Thoracic aorta (tissue), 2 donors: ENCODE measurements at regions not wholly inside any gene's neighbourhood (a gene's known extent, or its start where the extent isn't known, plus 50 kb on each side); places are given as distances from the start of the nearest gene placed in this dataset.
A peak's percentile ranks its signal among the peaks of the same experiment; 100 is the strongest.

Experiments
- ATAC-seq: fragments of 150-250 bp; one replicate; pipeline ENCODE4 v1.8.0; 2017; ENCODE audit warnings: low read depth; ENCODE audit not compliant: insufficient number of reproducible peaks, low FRiP score
- DNase-seq: peaks from one replicate; pipeline ENCODE4 v3.0.0-alpha.2; 2020; ENCODE audit warnings: low spot score
- H3K27ac ChIP-seq, 2 donors: fragments of 200-600 bp; sonication (generic); 1 replicate in 1 of 2; 2 replicates in 1 of 2; pipeline ENCODE4 v1.5.1; 2016; ENCODE audit warnings: mild to moderate bottlenecking in 2 of 2, moderate library complexity in 2 of 2
- H3K27me3 ChIP-seq: fragments of 200-600 bp; sonication (generic); replicated peaks from 2 replicates; pipeline ENCODE4 v1.6.0; 2016; ENCODE audit warnings: mild to moderate bottlenecking; ENCODE audit not compliant: insufficient read depth
- H3K36me3 ChIP-seq: fragments of 200-600 bp; sonication (generic); one replicate; pipeline ENCODE4 v1.5.1; 2016
- H3K4me1 ChIP-seq, 2 donors: fragments of 200-600 bp; sonication (generic); 1 replicate in 1 of 2; 2 replicates in 1 of 2; pipeline versions ENCODE4 v1.5.1 to v1.6.0; 2016; ENCODE audit warnings: low read depth in 2 of 2, mild to moderate bottlenecking in 1 of 2; ENCODE audit not compliant: control insufficient read depth in 1 of 2
- H3K4me3 ChIP-seq: fragments of 200-600 bp; sonication (generic); 2 replicates; pipeline ENCODE4 v1.5.1; 2016; ENCODE audit warnings: mild to moderate bottlenecking
- H3K9me3 ChIP-seq: fragments of 200-600 bp; sonication (generic); 2 replicates; pipeline ENCODE4 v1.5.1; 2016
- TF ChIP-seq, protein P1 (sequence below): fragments of 200-600 bp; sonication (generic); IDR thresholded peaks from one replicate; pipeline ENCODE4 v1.5.1; 2019; ENCODE audit warnings: antibody characterized with exemption

GRCh38 chr3:24714436-24714835, 219.8 kb upstream of the THRB start:
- H3K36me3 ChIP-seq: no peaks in the 10 kb centered on the region

GRCh38 chr3:24715171-24715792, 220.6 kb upstream of the THRB start:
- no peaks in the 10 kb centered on the region for H3K27me3 ChIP-seq
- ATAC-seq: no peak

More at GRCh38 chr3:24714436-24714835, 219.8 kb upstream of the THRB start:
- ATAC-seq (no peak), DNase-seq (no peak)
- peak overlapping the region; percentile 21 to 68 for H3K27ac ChIP-seq
- H3K4me1 ChIP-seq: peaks cover 20 to 33% of the 10 kb centered on the region in 2 donors
- H3K9me3 ChIP-seq: no peaks in the 10 kb centered on the region
- TF ChIP-seq, protein P1, sequence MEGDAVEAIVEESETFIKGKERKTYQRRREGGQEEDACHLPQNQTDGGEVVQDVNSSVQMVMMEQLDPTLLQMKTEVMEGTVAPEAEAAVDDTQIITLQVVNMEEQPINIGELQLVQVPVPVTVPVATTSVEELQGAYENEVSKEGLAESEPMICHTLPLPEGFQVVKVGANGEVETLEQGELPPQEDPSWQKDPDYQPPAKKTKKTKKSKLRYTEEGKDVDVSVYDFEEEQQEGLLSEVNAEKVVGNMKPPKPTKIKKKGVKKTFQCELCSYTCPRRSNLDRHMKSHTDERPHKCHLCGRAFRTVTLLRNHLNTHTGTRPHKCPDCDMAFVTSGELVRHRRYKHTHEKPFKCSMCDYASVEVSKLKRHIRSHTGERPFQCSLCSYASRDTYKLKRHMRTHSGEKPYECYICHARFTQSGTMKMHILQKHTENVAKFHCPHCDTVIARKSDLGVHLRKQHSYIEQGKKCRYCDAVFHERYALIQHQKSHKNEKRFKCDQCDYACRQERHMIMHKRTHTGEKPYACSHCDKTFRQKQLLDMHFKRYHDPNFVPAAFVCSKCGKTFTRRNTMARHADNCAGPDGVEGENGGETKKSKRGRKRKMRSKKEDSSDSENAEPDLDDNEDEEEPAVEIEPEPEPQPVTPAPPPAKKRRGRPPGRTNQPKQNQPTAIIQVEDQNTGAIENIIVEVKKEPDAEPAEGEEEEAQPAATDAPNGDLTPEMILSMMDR: no peak
- H3K4me3 ChIP-seq: no peak overlapping the region
- H3K27me3 ChIP-seq: no peaks in the 10 kb centered on the region

DNA sequence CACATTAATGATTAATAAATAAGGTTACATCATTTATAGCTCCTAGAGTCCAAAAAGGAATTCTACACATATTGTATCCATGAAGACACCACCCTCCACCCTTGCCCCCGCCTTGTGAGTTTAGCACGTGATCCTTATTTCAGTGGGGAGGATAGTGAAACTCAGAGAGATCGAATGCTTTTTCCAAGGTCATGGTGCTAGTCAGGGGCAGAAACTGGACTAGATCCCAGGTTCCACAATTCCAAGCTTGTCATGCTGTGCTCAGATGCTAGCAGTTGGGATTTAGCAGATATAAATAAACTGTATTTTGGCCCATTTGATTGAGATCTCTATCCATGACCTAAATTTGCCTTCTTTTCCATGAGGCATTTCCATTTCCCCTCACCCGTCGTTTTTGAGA, 227.4 kb upstream of the THRB start:
- H3K27ac ChIP-seq: no peak overlapping the region
- no peaks in the 10 kb centered on the region for H3K36me3 ChIP-seq
- DNase-seq: no peak
- H3K4me1 ChIP-seq: no peaks in the 10 kb centered on the region
- TF ChIP-seq, protein P1: no peak
- ATAC-seq: no peak
- no peaks in the 10 kb centered on the region for H3K27me3 ChIP-seq
- H3K4me3 ChIP-seq: no peak overlapping the region
- H3K9me3 ChIP-seq: no peaks in the 10 kb centered on the region

More at GRCh38 chr3:24715171-24715792, 220.6 kb upstream of the THRB start:
- H3K27ac ChIP-seq: no peak overlapping the region
- DNase-seq: no peak
- H3K4me1 ChIP-seq: peaks cover 16 to 26% of the 10 kb centered on the region in 2 donors
- no peaks in the 10 kb centered on the region for H3K36me3 ChIP-seq
- H3K4me3 ChIP-seq: no peak overlapping the region
- TF ChIP-seq, protein P1: no peak
- H3K9me3 ChIP-seq: no peaks in the 10 kb centered on the region

DNA sequence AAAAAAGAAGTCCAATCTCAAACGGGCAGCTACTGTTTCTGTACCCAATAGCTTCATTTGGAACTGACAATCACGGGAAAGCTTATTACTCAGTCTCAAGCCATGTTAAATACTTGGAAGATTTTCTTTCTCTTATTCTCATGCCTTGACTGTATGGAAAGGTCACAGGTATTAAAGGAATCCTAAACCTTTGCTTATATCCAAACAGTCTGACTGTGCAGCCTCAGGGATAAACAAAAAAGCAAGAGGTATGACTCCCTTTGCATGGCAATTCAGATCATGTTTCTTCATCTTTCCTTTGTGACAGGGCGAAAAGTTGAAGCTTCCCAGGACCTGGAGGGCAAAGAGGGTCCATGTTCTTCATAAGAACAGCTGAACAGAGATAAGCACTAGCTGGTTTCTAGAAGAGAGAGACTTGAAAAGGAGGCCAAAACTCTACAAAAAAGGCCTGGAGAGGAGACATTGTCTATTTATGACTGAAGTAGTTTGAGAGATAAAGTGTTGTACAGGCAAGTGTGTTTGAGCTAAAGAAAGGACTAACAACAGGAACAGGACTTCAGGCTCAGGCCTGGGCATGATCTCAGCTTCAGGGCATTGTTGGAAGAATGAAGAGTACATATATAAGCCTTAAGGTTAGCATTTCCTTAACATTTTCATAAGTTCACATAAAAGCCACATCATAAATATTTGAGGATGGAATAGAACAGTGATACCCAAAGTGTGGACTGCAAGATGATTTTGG, 231.0 kb upstream of the THRB start:
- no peaks in the 10 kb centered on the region for H3K9me3 ChIP-seq
- no peak for ATAC-seq

GRCh38 chr3:24726423-24726822, 231.8 kb upstream of the THRB start:
- Histone ChIP-seq H3K9me3 (no peaks in the 10 kb centered on the region), H3K4me1 (no peaks in the 10 kb centered on the region), H3K4me3 (no peak overlapping the region), H3K27ac (no peak overlapping the region), H3K36me3 (no peaks in the 10 kb centered on the region), H3K27me3 (no peaks in the 10 kb centered on the region)
- DNase-seq: no peak
- no peak for ATAC-seq
- TF ChIP-seq, protein P1: no peak

More for the DNA sequence above, 231.0 kb upstream of the THRB start:
- no peaks in the 10 kb centered on the region for H3K36me3 ChIP-seq
- no peaks in the 10 kb centered on the region for H3K4me1 ChIP-seq
- TF ChIP-seq, protein P1: no peak
- H3K4me3 ChIP-seq: no peak overlapping the region
- H3K27ac ChIP-seq: no peak overlapping the region
- DNase-seq: no peak
- H3K27me3 ChIP-seq: no peaks in the 10 kb centered on the region
